ENCODE measurements at regions not wholly inside any gene's neighbourhood (a gene's known extent, or its start where the extent isn't known, plus 50 kb on each side); places are given as distances from the start of the nearest gene placed in this dataset.

- TF ChIP-seq PRDM10 (IDR thresholded peaks at IDR 0.05; ENCODE audit: partially characterized antibody) (no peak), SRSF7 (optimal IDR thresholded peaks at IDR 0.05; ENCODE audit: low read depth, low read length) (no peak), KDM1A (IDR thresholded peaks at IDR 0.05) (peak; percentile 22 to 60; a peak in 2 of 4 replicates), CGGBP1 (CRISPR knock-in tag; IDR thresholded peaks at IDR 0.05) (no peak), YY1 (IDR thresholded peaks at IDR 0.05; ENCODE audit: borderline replicate concordance in 1 of 3, control insufficient read depth in 1 of 3, extremely low read depth in 1 of 3, insufficient read depth in 3 of 3, insufficient read length in 1 of 3, insufficient replicate concordance in 2 of 3, low read depth in 1 of 3, low read length in 2 of 3) (no peak), HDAC2 (IDR thresholded peaks at IDR 0.05) (peak; percentile 19; the same call in 1 of the 2 replicates), ETS1 (conservative IDR thresholded peaks at IDR 0.05; ENCODE audit: control insufficient read depth, low read depth, low read length) (no peak)
- TF ChIP-seq, protein P1, sequence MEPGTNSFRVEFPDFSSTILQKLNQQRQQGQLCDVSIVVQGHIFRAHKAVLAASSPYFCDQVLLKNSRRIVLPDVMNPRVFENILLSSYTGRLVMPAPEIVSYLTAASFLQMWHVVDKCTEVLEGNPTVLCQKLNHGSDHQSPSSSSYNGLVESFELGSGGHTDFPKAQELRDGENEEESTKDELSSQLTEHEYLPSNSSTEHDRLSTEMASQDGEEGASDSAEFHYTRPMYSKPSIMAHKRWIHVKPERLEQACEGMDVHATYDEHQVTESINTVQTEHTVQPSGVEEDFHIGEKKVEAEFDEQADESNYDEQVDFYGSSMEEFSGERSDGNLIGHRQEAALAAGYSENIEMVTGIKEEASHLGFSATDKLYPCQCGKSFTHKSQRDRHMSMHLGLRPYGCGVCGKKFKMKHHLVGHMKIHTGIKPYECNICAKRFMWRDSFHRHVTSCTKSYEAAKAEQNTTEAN (CRISPR knock-in tag; IDR thresholded peaks at IDR 0.05), result no peak
Measured at GRCh38 chr5:68429510-68429909, 214.0 kb downstream of the PIK3R1 start (continued).

Data from K562 (cell line).